Cardiac muscle cell (in vitro differentiated cells and primary cell): ENCODE measurements at regions not wholly inside any gene's neighbourhood (a gene's known extent, or its start where the extent isn't known, plus 50 kb on each side); places are given as distances from the start of the nearest gene placed in this dataset.
"Not testable (repeated sequence)": the region's sequence is repeated elsewhere in the genome, so short reads cannot be mapped to it uniquely, and the experiment has no call there.

ENCODE experiments used
- DNase-seq, 2 donors: peaks; one replicate each; pipeline versions ENCODE4 v3.0.0 to v3.0.0-alpha.2; 2010 to 2017; ENCODE audit warnings: low read depth in 1 of 2, low spot score in 1 of 2
- H3K27ac ChIP-seq: fragments of 200-600 bp; sonication (generic); 2 replicates; pipeline ENCODE4 v1.5.1; 2016
- H3K27me3 ChIP-seq: fragments of 200-600 bp; sonication (generic); 2 replicates; pipeline ENCODE4 v1.6.0; 2016; ENCODE audit warnings: control low read depth
- H3K36me3 ChIP-seq: fragments of 200-600 bp; sonication (generic); 2 replicates; pipeline ENCODE4 v1.5.1; 2016; ENCODE audit warnings: control low read depth
- H3K4me1 ChIP-seq: fragments of 200-600 bp; sonication (generic); 2 replicates; pipeline ENCODE4 v1.8.1; 2017; ENCODE audit warnings: low read depth, mild to moderate bottlenecking, mixed run types
- H3K4me3 ChIP-seq: fragments of 200-600 bp; sonication (generic); 2 replicates; pipeline ENCODE4 v1.5.1; 2016; ENCODE audit warnings: mild to moderate bottlenecking
- H3K9me3 ChIP-seq: fragments of 200-600 bp; sonication (generic); 2 replicates; pipeline ENCODE4 v1.5.1; 2017; ENCODE audit warnings: low read depth, mild to moderate bottlenecking, control low read depth
- CTCF ChIP-seq: IDR thresholded peaks from 2 replicates; pipeline ENCODE4 v1.5.1; 2012; ENCODE audit warnings: low read depth, mild to moderate bottlenecking, low read length

GRCh38 chr9:30075022-30075421 lies 2309.4 kb upstream of the ACO1 start:
- no peaks in the 10 kb centered on the region for H3K4me1 ChIP-seq
- DNase-seq, result no peak
- H3K27me3 ChIP-seq, result no peaks in the 10 kb centered on the region
- H3K27ac ChIP-seq, result no peak overlapping the region
- no peak overlapping the region for H3K4me3 ChIP-seq
- H3K9me3 ChIP-seq, result no peaks in the 10 kb centered on the region
- TF ChIP-seq CTCF, result no peak
- no peaks in the 10 kb centered on the region for H3K36me3 ChIP-seq

- no peak for DNase-seq
- Histone ChIP-seq H3K36me3 (no peaks in the 10 kb centered on the region), H3K4me1 (no peaks in the 10 kb centered on the region), H3K4me3 (no peak overlapping the region), H3K27ac (no peak overlapping the region), H3K9me3 (no peaks in the 10 kb centered on the region), H3K27me3 (no peaks in the 10 kb centered on the region)
- no peak for TF ChIP-seq CTCF
Observed at GRCh38 chr9:30075451-30076199, 2308.8 kb upstream of the ACO1 start.

- H3K4me3 ChIP-seq, result no peak overlapping the region
- H3K4me1 ChIP-seq, result no peaks in the 10 kb centered on the region
- TF ChIP-seq CTCF, result no peak
- no peaks in the 10 kb centered on the region for H3K36me3 ChIP-seq
- H3K27me3 ChIP-seq, result no peaks in the 10 kb centered on the region
- H3K9me3 ChIP-seq, result no peaks in the 10 kb centered on the region
- H3K27ac ChIP-seq, result no peak overlapping the region
- DNase-seq, result no peak
Observed at GRCh38 chr9:30078195-30078594, 2306.2 kb upstream of the ACO1 start.

GRCh38 chr9:30089428-30089827 lies 2295.0 kb upstream of the ACO1 start:
- Histone ChIP-seq H3K4me3 (no peak overlapping the region), H3K9me3 (no peaks in the 10 kb centered on the region), H3K36me3 (no peaks in the 10 kb centered on the region), H3K27ac (no peak overlapping the region), H3K4me1 (no peaks in the 10 kb centered on the region), H3K27me3 (no peaks in the 10 kb centered on the region)
- DNase-seq, result no peak
- TF ChIP-seq CTCF, result no peak

GRCh38 chr9:30103647-30104394 lies 2280.6 kb upstream of the ACO1 start:
- H3K4me3 ChIP-seq, result no peak overlapping the region
- H3K9me3 ChIP-seq, result no peaks in the 10 kb centered on the region
- H3K27ac ChIP-seq, result no peak overlapping the region
- no peaks in the 10 kb centered on the region for H3K4me1 ChIP-seq
- TF ChIP-seq CTCF, result no peak
- no peaks in the 10 kb centered on the region for H3K27me3 ChIP-seq
- H3K36me3 ChIP-seq, result no peaks in the 10 kb centered on the region
- DNase-seq, result no peak

GRCh38 chr9:30107134-30107533 lies 2277.3 kb upstream of the ACO1 start:
- H3K36me3 ChIP-seq, H3K9me3 ChIP-seq, H3K4me3 ChIP-seq, H3K27ac ChIP-seq, H3K27me3 ChIP-seq, DNase-seq, H3K4me1 ChIP-seq: not testable (repeated sequence)
